Neural progenitor cell (in vitro differentiated cells): ENCODE measurements at regions not wholly inside any gene's neighbourhood (a gene's known extent, or its start where the extent isn't known, plus 50 kb on each side); places are given as distances from the start of the nearest gene placed in this dataset.

ENCODE experiments used
- DNase-seq: peaks from one replicate; pipeline ENCODE4 v3.0.0-alpha.2; 2016; ENCODE audit warnings: low spot score
- H2AFZ ChIP-seq: fragments of 200-600 bp; sonication (generic); replicated peaks from 2 replicates; pipeline ENCODE4 v1.6.1; 2016; ENCODE audit warnings: antibody characterized with exemption
- H3F3A ChIP-seq: fragments of 200-600 bp; sonication (generic); 2 replicates; pipeline ENCODE4 v1.6.1; 2016; ENCODE audit warnings: antibody characterized with exemption, low read depth
- H3K27ac ChIP-seq: fragments of 200-600 bp; sonication (generic); 2 replicates; pipeline ENCODE4 v1.5.1; 2016; ENCODE audit warnings: mild to moderate bottlenecking
- H3K27me3 ChIP-seq: fragments of 200-600 bp; sonication (generic); 2 replicates; pipeline ENCODE4 v1.6.1; 2016; ENCODE audit warnings: mild to moderate bottlenecking, moderate library complexity
- H3K36me3 ChIP-seq: fragments of 200-600 bp; sonication (generic); 2 replicates; pipeline ENCODE4 v1.5.1; 2016
- H3K4me1 ChIP-seq: fragments of 200-600 bp; sonication (generic); 2 replicates; pipeline ENCODE4 v1.6.1; 2016; ENCODE audit warnings: mixed run types
- H3K4me2 ChIP-seq: fragments of 200-600 bp; sonication (generic); 2 replicates; pipeline ENCODE4 v1.6.1; 2016
- H3K4me3 ChIP-seq: fragments of 200-600 bp; sonication (generic); 2 replicates; pipeline ENCODE4 v1.5.1; 2016
- H3K79me2 ChIP-seq: fragments of 200-600 bp; sonication (generic); 2 replicates; pipeline ENCODE4 v1.6.1; 2016; ENCODE audit warnings: low read depth
- H3K9ac ChIP-seq: fragments of 200-600 bp; sonication (generic); 2 replicates; pipeline ENCODE4 v1.6.1; 2016
- H3K9me3 ChIP-seq: fragments of 200-600 bp; sonication (generic); 2 replicates; pipeline ENCODE4 v1.5.1; 2016; ENCODE audit warnings: low read depth
- H4K20me1 ChIP-seq: fragments of 200-600 bp; sonication (generic); 2 replicates; pipeline ENCODE4 v1.6.1; 2016; ENCODE audit warnings: low read depth
- H3K27ac Mint-ChIP-seq: 3 replicates; pipeline ENCODE4 v1.8.0; 2021; ENCODE audit warnings: mixed read lengths
- H3K27me3 Mint-ChIP-seq: 2 replicates; pipeline ENCODE4 v1.8.0; 2022; ENCODE audit warnings: low read depth, mild to moderate bottlenecking, inconsistent platforms, moderate library complexity, mixed read lengths; ENCODE audit not compliant: insufficient read depth
- H3K36me3 Mint-ChIP-seq: 3 replicates; pipeline ENCODE4 v1.8.0; 2021; ENCODE audit warnings: mixed read lengths
- H3K4me1 Mint-ChIP-seq: 3 replicates; pipeline ENCODE4 v1.8.0; 2021; ENCODE audit warnings: mixed read lengths
- H3K4me3 Mint-ChIP-seq: 3 replicates; pipeline ENCODE4 v1.8.0; 2021; ENCODE audit warnings: mild to moderate bottlenecking, moderate library complexity, mixed read lengths
- H3K9me3 Mint-ChIP-seq: 3 replicates; pipeline ENCODE4 v1.8.0; 2020; ENCODE audit warnings: mixed read lengths
- CTCF ChIP-seq: fragments of 200-600 bp; sonication (generic); IDR thresholded peaks from 2 replicates; pipeline ENCODE4 v1.5.1; 2017; ENCODE audit warnings: antibody characterized with exemption, mild to moderate bottlenecking
- EZH2 ChIP-seq: fragments of 200-600 bp; sonication (generic); IDR thresholded peaks from 2 replicates; pipeline ENCODE4 v1.6.1; 2017; ENCODE audit warnings: antibody characterized with exemption, mild to moderate bottlenecking, moderate library complexity
- EZH2phosphoT487 ChIP-seq: fragments of 200-600 bp; sonication (generic); IDR thresholded peaks from 2 replicates; pipeline ENCODE4 v1.6.1; 2017; ENCODE audit warnings: antibody characterized with exemption

GRCh38 chr4:60934566-60935295 is 265.4 kb upstream of the ADGRL3 start:
- no peaks in the 10 kb centered on the region for H4K20me1 ChIP-seq
- no peaks in the 10 kb centered on the region for H3K36me3 Mint-ChIP-seq
- H3K36me3 ChIP-seq, result no peaks in the 10 kb centered on the region
- H3K4me1 Mint-ChIP-seq, result no peaks in the 10 kb centered on the region
- no peak overlapping the region for H3K27ac Mint-ChIP-seq
- H3K27me3 ChIP-seq, result no peaks in the 10 kb centered on the region
- H3K9me3 ChIP-seq, result no peaks in the 10 kb centered on the region
- DNase-seq, result no peak
- no peaks in the 10 kb centered on the region for H3K27me3 Mint-ChIP-seq
- H3K4me1 ChIP-seq, result no peaks in the 10 kb centered on the region
- no peak overlapping the region for H3K4me3 ChIP-seq
- no peaks in the 10 kb centered on the region for H3F3A ChIP-seq
- TF ChIP-seq EZH2phosphoT487 (no peak), EZH2 (no peak), CTCF (no peak)
- no peaks in the 10 kb centered on the region for H3K79me2 ChIP-seq
- H3K9me3 Mint-ChIP-seq, result no peaks in the 10 kb centered on the region
- H3K4me2 ChIP-seq, result no peak overlapping the region
- no peak overlapping the region for H3K4me3 Mint-ChIP-seq
- H3K9ac ChIP-seq, result no peak overlapping the region
- no peak overlapping the region for H2AFZ ChIP-seq
- H3K27ac ChIP-seq, result no peak overlapping the region

GRCh38 chr4:60938181-60938580 is 261.9 kb upstream of the ADGRL3 start:
- H3K9me3 Mint-ChIP-seq, result no peaks in the 10 kb centered on the region
- H3K4me3 Mint-ChIP-seq, result no peak overlapping the region
- Histone ChIP-seq H3K36me3 (no peaks in the 10 kb centered on the region), H3K4me3 (no peak overlapping the region), H3F3A (no peaks in the 10 kb centered on the region), H3K4me2 (no peak overlapping the region), H3K4me1 (no peaks in the 10 kb centered on the region), H3K9me3 (no peaks in the 10 kb centered on the region), H2AFZ (peak overlapping the region; percentile 38), H3K9ac (no peak overlapping the region), H3K79me2 (no peaks in the 10 kb centered on the region), H3K27me3 (no peaks in the 10 kb centered on the region), H3K27ac (no peak overlapping the region), H4K20me1 (no peaks in the 10 kb centered on the region)
- H3K27me3 Mint-ChIP-seq, result peaks cover 3% of the 10 kb centered on the region
- no peaks in the 10 kb centered on the region for H3K36me3 Mint-ChIP-seq
- H3K27ac Mint-ChIP-seq, result no peak overlapping the region
- TF ChIP-seq EZH2, result no peak
- no peak for TF ChIP-seq EZH2phosphoT487
- no peak for DNase-seq
- no peaks in the 10 kb centered on the region for H3K4me1 Mint-ChIP-seq

- H3K27me3 ChIP-seq, result no peaks in the 10 kb centered on the region
- H3K36me3 Mint-ChIP-seq, result no peaks in the 10 kb centered on the region
- peak overlapping the region; percentile 38 for H2AFZ ChIP-seq
- no peaks in the 10 kb centered on the region for H3K9me3 Mint-ChIP-seq
- H3K27ac ChIP-seq, result no peak overlapping the region
- H3K4me1 ChIP-seq, result no peaks in the 10 kb centered on the region
- no peak for TF ChIP-seq EZH2phosphoT487
- no peak for TF ChIP-seq CTCF
- no peak for TF ChIP-seq EZH2
- H3K27ac Mint-ChIP-seq, result no peak overlapping the region
- no peak for DNase-seq
- no peaks in the 10 kb centered on the region for H3F3A ChIP-seq
- H3K9ac ChIP-seq, result no peak overlapping the region
- no peaks in the 10 kb centered on the region for H3K36me3 ChIP-seq
- no peak overlapping the region for H3K4me2 ChIP-seq
- no peak overlapping the region for H3K4me3 Mint-ChIP-seq
- no peaks in the 10 kb centered on the region for H3K4me1 Mint-ChIP-seq
- H3K79me2 ChIP-seq, result no peaks in the 10 kb centered on the region
- H4K20me1 ChIP-seq, result no peaks in the 10 kb centered on the region
- no peak overlapping the region for H3K4me3 ChIP-seq
- peaks cover 4% of the 10 kb centered on the region for H3K27me3 Mint-ChIP-seq
- no peaks in the 10 kb centered on the region for H3K9me3 ChIP-seq
Measured at GRCh38 chr4:60938621-60939020, 261.5 kb upstream of the ADGRL3 start.

GRCh38 chr4:60944060-60944459 is 256.1 kb upstream of the ADGRL3 start:
- no peak for TF ChIP-seq EZH2
- no peak for TF ChIP-seq EZH2phosphoT487
- no peak for TF ChIP-seq CTCF
- H2AFZ ChIP-seq, result no peak overlapping the region

More at GRCh38 chr4:60944060-60944459, 256.1 kb upstream of the ADGRL3 start:
- Histone ChIP-seq H3F3A (no peaks in the 10 kb centered on the region), H3K27me3 (no peaks in the 10 kb centered on the region), H4K20me1 (no peaks in the 10 kb centered on the region), H3K79me2 (no peaks in the 10 kb centered on the region), H3K4me2 (no peak overlapping the region), H3K9me3 (no peaks in the 10 kb centered on the region), H3K27ac (no peak overlapping the region), H3K4me3 (no peak overlapping the region), H3K4me1 (no peaks in the 10 kb centered on the region), H3K36me3 (no peaks in the 10 kb centered on the region), H3K9ac (no peak overlapping the region)
- no peak for DNase-seq
- Mint-ChIP-seq H3K36me3 (peaks cover 2% of the 10 kb centered on the region), H3K4me1 (no peaks in the 10 kb centered on the region), H3K27ac (no peak overlapping the region), H3K27me3 (peaks cover 4% of the 10 kb centered on the region), H3K9me3 (peaks cover 1% of the 10 kb centered on the region), H3K4me3 (no peak overlapping the region)
